Stimulated activated CD4-positive, alpha-beta T cell treated with anti-CD3 and anti-CD28 coated beads, Interleukin-15, amount 100 ng/mL, for 1 hour (primary cell): ENCODE measurements at regions not wholly inside any gene's neighbourhood (a gene's known extent, or its start where the extent isn't known, plus 50 kb on each side); places are given as distances from the start of the nearest gene placed in this dataset.

Experiments
- DNase-seq, 2 donors: peaks; one replicate each; pipeline ENCODE4 v3.0.0-alpha.2; 2020; ENCODE audit warnings: low read depth in 1 of 2, low spot score in 1 of 2

- DNase-seq: no peak
These were observed 92.2 kb downstream of the MRPL36 start for GRCh38 chr5:1707467-1707866.

- DNase-seq: no peak
These were observed 93.2 kb downstream of the MRPL36 start for GRCh38 chr5:1706428-1706827.

GRCh38 chr5:1706021-1706420 is 93.6 kb downstream of the MRPL36 start:
- no peak for DNase-seq

- no peak for DNase-seq
These were observed 95.0 kb downstream of the MRPL36 start for GRCh38 chr5:1704676-1705075.

- DNase-seq: no peak
These were observed 95.4 kb downstream of the MRPL36 start for GRCh38 chr5:1704266-1704665.

GRCh38 chr5:1703352-1704050 is 96.1 kb downstream of the MRPL36 start:
- DNase-seq: no peak

GRCh38 chr5:1702318-1702717 is 97.3 kb downstream of the MRPL36 start:
- DNase-seq: no peak

GRCh38 chr5:1701884-1702283 is 97.8 kb downstream of the MRPL36 start:
- no peak for DNase-seq

GRCh38 chr5:1701216-1701864 is 98.3 kb downstream of the MRPL36 start:
- no peak for DNase-seq

GRCh38 chr5:1699394-1699793 is 100.2 kb downstream of the MRPL36 start:
- DNase-seq: no peak

GRCh38 chr5:1698589-1699316 is 100.9 kb downstream of the MRPL36 start:
- DNase-seq: no peak

- DNase-seq: no peak
These were observed 107.3 kb downstream of the MRPL36 start for GRCh38 chr5:1692381-1692780.

GRCh38 chr5:1687301-1687970 is 112.2 kb downstream of the MRPL36 start:
- DNase-seq: no peak

GRCh38 chr5:1686016-1686802 is 113.4 kb downstream of the MRPL36 start:
- no peak for DNase-seq

GRCh38 chr5:1685066-1685465 is 114.6 kb downstream of the MRPL36 start:
- DNase-seq: no peak

GRCh38 chr5:1681955-1682354 is 117.7 kb downstream of the MRPL36 start:
- no peak for DNase-seq

GRCh38 chr5:1673042-1673677 is 126.5 kb downstream of the MRPL36 start:
- DNase-seq: no peak

- no peak for DNase-seq
These were observed 127.2 kb downstream of the MRPL36 start for GRCh38 chr5:1672396-1672795.

GRCh38 chr5:1671351-1671750 is 128.3 kb downstream of the MRPL36 start:
- no peak for DNase-seq

GRCh38 chr5:1670351-1670750 is 129.3 kb downstream of the MRPL36 start:
- no peak for DNase-seq
